GM19328 (cell line): ENCODE measurements at regions not wholly inside any gene's neighbourhood (a gene's known extent, or its start where the extent isn't known, plus 50 kb on each side); places are given as distances from the start of the nearest gene placed in this dataset.

Experiments
- ATAC-seq: cut with Tn5 transposase; IDR thresholded peaks from one replicate; pipeline ENCODE4 v1.9.1; 2021; ENCODE audit warnings: mild to moderate bottlenecking, moderate library complexity; ENCODE audit not compliant: unreplicated experiment

GRCh38 chr20:50415516-50416268 is 94.5 kb upstream of the PTPN1 start:
- no peak for ATAC-seq

GRCh38 chr20:50416269-50417022 is 93.7 kb upstream of the PTPN1 start:
- ATAC-seq: no peak

GRCh38 chr20:50417023-50417329 is 93.2 kb upstream of the PTPN1 start:
- ATAC-seq: no peak

GRCh38 chr20:50417484-50418235 is 92.5 kb upstream of the PTPN1 start:
- ATAC-seq: no peak

- no peak for ATAC-seq
Measured at GRCh38 chr20:50418890-50419642, 91.1 kb upstream of the PTPN1 start.

GRCh38 chr20:50420380-50420779 is 89.8 kb upstream of the PTPN1 start:
- no peak for ATAC-seq

GRCh38 chr20:50421356-50422340 is 88.5 kb upstream of the PTPN1 start:
- no peak for ATAC-seq

- no peak for ATAC-seq
Measured at GRCh38 chr20:50423758-50424157, 86.4 kb upstream of the PTPN1 start.

- ATAC-seq: no peak
Measured at GRCh38 chr20:50425076-50425475, 85.1 kb upstream of the PTPN1 start.

GRCh38 chr20:50426866-50427718 is 83.1 kb upstream of the PTPN1 start:
- no peak for ATAC-seq

GRCh38 chr20:50427719-50428083 is 82.5 kb upstream of the PTPN1 start:
- ATAC-seq: no peak

- ATAC-seq: no peak
Measured at GRCh38 chr20:50428097-50428828, 81.9 kb upstream of the PTPN1 start.

- ATAC-seq: no peak
Measured at GRCh38 chr20:50429412-50429811, 80.8 kb upstream of the PTPN1 start.

GRCh38 chr20:50431066-50431450 is 79.1 kb upstream of the PTPN1 start:
- no peak for ATAC-seq

- no peak for ATAC-seq
Measured at GRCh38 chr20:50433001-50433761, 77.0 kb upstream of the PTPN1 start.

- no peak for ATAC-seq
Measured at GRCh38 chr20:50434321-50434652, 75.9 kb upstream of the PTPN1 start.

- no peak for ATAC-seq
Measured at GRCh38 chr20:50434653-50435396, 75.4 kb upstream of the PTPN1 start.
